H1 (cell line): ENCODE measurements at regions not wholly inside any gene's neighbourhood (a gene's known extent, or its start where the extent isn't known, plus 50 kb on each side); places are given as distances from the start of the nearest gene placed in this dataset.

Experiments used
- PHF8 ChIP-seq: fragments of 200-600 bp; sonication (generic); conservative IDR thresholded peaks from 2 replicates; pipeline ENCODE4 v1.7.1; 2012; ENCODE audit warnings: low read depth, mild to moderate bottlenecking, inconsistent platforms, low read length, moderate library complexity

- TF ChIP-seq PHF8, result no peak
- TF ChIP-seq, all 59 proteins: peak for 0
Observed at GRCh38 chr7:131843898-131844331, 287.5 kb upstream of the PODXL start (continued).
